Smooth muscle cell (in vitro differentiated cells): ENCODE measurements at regions not wholly inside any gene's neighbourhood (a gene's known extent, or its start where the extent isn't known, plus 50 kb on each side); places are given as distances from the start of the nearest gene placed in this dataset.

Experiments
- DNase-seq: peaks from one replicate; lab custom pipeline; 2025; ENCODE audit not compliant: unreplicated experiment; lab: John Stamatoyannopoulos, UW
- H2AFZ ChIP-seq: fragments of 200-600 bp; sonication (generic); 2 replicates; pipeline ENCODE4 v1.6.0; 2016; ENCODE audit warnings: antibody characterized with exemption, low read depth, mild to moderate bottlenecking
- H3F3A ChIP-seq: fragments of 200-600 bp; sonication (generic); 2 replicates; pipeline ENCODE4 v1.6.0; 2017; ENCODE audit warnings: antibody characterized with exemption, low read depth
- H3K27ac ChIP-seq: fragments of 200-600 bp; sonication (generic); 2 replicates; pipeline ENCODE4 v1.5.1; 2016; ENCODE audit warnings: low read depth, mild to moderate bottlenecking
- H3K27me3 ChIP-seq: fragments of 200-600 bp; sonication (generic); 2 replicates; pipeline ENCODE4 v1.6.1; 2016; ENCODE audit warnings: low read depth, mild to moderate bottlenecking
- H3K36me3 ChIP-seq: fragments of 200-600 bp; sonication (generic); 2 replicates; pipeline ENCODE4 v1.5.1; 2016; ENCODE audit warnings: low read depth
- H3K4me1 ChIP-seq: fragments of 200-600 bp; sonication (generic); 2 replicates; pipeline ENCODE4 v1.5.1; 2016; ENCODE audit warnings: low read depth
- H3K4me2 ChIP-seq: fragments of 200-600 bp; sonication (generic); 2 replicates; pipeline ENCODE4 v1.6.0; 2016; ENCODE audit warnings: mild to moderate bottlenecking
- H3K4me3 ChIP-seq: fragments of 200-600 bp; sonication (generic); 2 replicates; pipeline ENCODE4 v1.5.1; 2016; ENCODE audit warnings: mild to moderate bottlenecking
- H3K79me2 ChIP-seq: fragments of 200-600 bp; sonication (generic); 2 replicates; pipeline ENCODE4 v1.6.0; 2016; ENCODE audit warnings: low read depth, mild to moderate bottlenecking
- H3K9ac ChIP-seq: fragments of 200-600 bp; sonication (generic); 2 replicates; pipeline ENCODE4 v1.6.0; 2016; ENCODE audit warnings: low read depth
- H3K9me3 ChIP-seq: fragments of 200-600 bp; sonication (generic); replicated peaks from 2 replicates; pipeline ENCODE4 v1.5.1; 2016; ENCODE audit warnings: low read depth
- H4K20me1 ChIP-seq: fragments of 200-600 bp; sonication (generic); 2 replicates; pipeline ENCODE4 v1.6.0; 2016; ENCODE audit warnings: low read depth
- CTCF ChIP-seq: fragments of 200-600 bp; sonication (generic); IDR thresholded peaks from 2 replicates; pipeline ENCODE4 v1.5.1; 2017; ENCODE audit warnings: borderline replicate concordance, mild to moderate bottlenecking, antibody characterized with exemption; ENCODE audit not compliant: insufficient read depth, poor library complexity, severe bottlenecking
- WGBS: methylation state at CpG from one replicate; pipeline ENCODE4 v1.1.7; 2016; ENCODE audit warnings: low lambda C conversion rate; 5-methylcytosine and 5-hydroxymethylcytosine counted together

- no peak for DNase-seq
- Histone ChIP-seq H3K4me2 (no peak overlapping the region), H3K79me2 (no peaks in the 10 kb centered on the region), H3K36me3 (no peaks in the 10 kb centered on the region), H3K4me3 (no peak overlapping the region), H2AFZ (no peak overlapping the region), H3K4me1 (peaks cover 15% of the 10 kb centered on the region), H4K20me1 (no peaks in the 10 kb centered on the region), H3K27ac (no peak overlapping the region), H3K9me3 (no peaks in the 10 kb centered on the region), H3F3A (no peaks in the 10 kb centered on the region), H3K9ac (no peak overlapping the region), H3K27me3 (peaks cover 24% of the 10 kb centered on the region)
- 85% methylated on average over 8 of the region's 8 CpGs for WGBS
- TF ChIP-seq CTCF = no peak
Measured at GRCh38 chr19:5392486-5392885, 51.9 kb upstream of the PTPRS start.

GRCh38 chr19:5393088-5393487 is 52.5 kb upstream of the PTPRS start:
- peaks cover 30% of the 10 kb centered on the region for H3K27me3 ChIP-seq
- no peak overlapping the region for H3K4me2 ChIP-seq
- no peak overlapping the region for H3K27ac ChIP-seq
- 89% methylated on average over 6 of the region's 6 CpGs for WGBS
- H3F3A ChIP-seq = no peaks in the 10 kb centered on the region
- no peak overlapping the region for H3K4me3 ChIP-seq
- no peak for TF ChIP-seq CTCF
- H3K36me3 ChIP-seq = no peaks in the 10 kb centered on the region
- no peaks in the 10 kb centered on the region for H3K9me3 ChIP-seq
- DNase-seq = no peak
- H3K4me1 ChIP-seq = peaks cover 15% of the 10 kb centered on the region
- no peak overlapping the region for H2AFZ ChIP-seq
- H3K9ac ChIP-seq = no peak overlapping the region
- no peaks in the 10 kb centered on the region for H3K79me2 ChIP-seq
- no peaks in the 10 kb centered on the region for H4K20me1 ChIP-seq

GRCh38 chr19:5394551-5395505 is 54.2 kb upstream of the PTPRS start:
- no peaks in the 10 kb centered on the region for H3K79me2 ChIP-seq
- no peak overlapping the region for H3K4me3 ChIP-seq
- peaks cover 15% of the 10 kb centered on the region for H3K4me1 ChIP-seq
- no peak overlapping the region for H2AFZ ChIP-seq
- no peaks in the 10 kb centered on the region for H3F3A ChIP-seq
- H4K20me1 ChIP-seq = no peaks in the 10 kb centered on the region
- no peak overlapping the region for H3K27ac ChIP-seq
- H3K36me3 ChIP-seq = no peaks in the 10 kb centered on the region
- WGBS = 72% methylated on average over 41 of the region's 43 CpGs
- no peak for TF ChIP-seq CTCF
- H3K9ac ChIP-seq = no peak overlapping the region
- H3K9me3 ChIP-seq = no peaks in the 10 kb centered on the region
- no peak for DNase-seq
- H3K27me3 ChIP-seq = peaks cover 34% of the 10 kb centered on the region
- H3K4me2 ChIP-seq = no peak overlapping the region
